MM.1S (cell line): ENCODE measurements at regions not wholly inside any gene's neighbourhood (a gene's known extent, or its start where the extent isn't known, plus 50 kb on each side); places are given as distances from the start of the nearest gene placed in this dataset.

ENCODE experiments used
- DNase-seq: peaks from one replicate; pipeline ENCODE4 v3.0.0-alpha.2; 2015
- H2AFZ ChIP-seq: fragments of 300-600 bp; sonication (generic); 2 replicates; pipeline ENCODE4 v1.6.0; 2016; ENCODE audit warnings: antibody characterized with exemption, low read length
- H3F3A ChIP-seq: fragments of 300-600 bp; sonication (generic); 2 replicates; pipeline ENCODE4 v1.6.1; 2016; ENCODE audit warnings: mild to moderate bottlenecking, antibody characterized with exemption, low read length, moderate library complexity, mixed read lengths; ENCODE audit not compliant: insufficient read depth
- H3K27ac ChIP-seq: fragments of 300-600 bp; sonication (generic); 2 replicates; pipeline ENCODE4 v1.5.1; 2016; ENCODE audit warnings: mild to moderate bottlenecking, low read length
- H3K27me3 ChIP-seq: fragments of 300-600 bp; sonication (generic); replicated peaks from 2 replicates; pipeline ENCODE4 v1.6.0; 2016; ENCODE audit warnings: low read length; ENCODE audit not compliant: insufficient read depth
- H3K36me3 ChIP-seq: fragments of 300-600 bp; sonication (generic); replicated peaks from 2 replicates; pipeline ENCODE4 v1.6.1; 2016; ENCODE audit warnings: mild to moderate bottlenecking, low read length, mixed read lengths; ENCODE audit not compliant: insufficient read depth
- H3K4me1 ChIP-seq: fragments of 300-600 bp; sonication (generic); 2 replicates; pipeline ENCODE4 v1.6.1; 2016; ENCODE audit warnings: low read length, mixed read lengths
- H3K4me2 ChIP-seq: fragments of 300-600 bp; sonication (generic); 2 replicates; pipeline ENCODE4 v1.6.0; 2016; ENCODE audit warnings: low read depth, low read length
- H3K4me3 ChIP-seq: fragments of 300-600 bp; sonication (generic); 2 replicates; pipeline ENCODE4 v1.5.1; 2016; ENCODE audit warnings: low read length, mixed read lengths
- H3K79me2 ChIP-seq: fragments of 300-600 bp; sonication (generic); 2 replicates; pipeline ENCODE4 v1.6.1; 2016; ENCODE audit warnings: mixed run types, low read length, mixed read lengths
- H3K9ac ChIP-seq: fragments of 300-600 bp; sonication (generic); 2 replicates; pipeline ENCODE4 v1.6.1; 2016; ENCODE audit warnings: low read length, mixed read lengths
- H3K9me2 ChIP-seq: fragments of 300-600 bp; sonication (generic); replicated peaks from 2 replicates; pipeline ENCODE4 v1.6.1; 2016; ENCODE audit warnings: mild to moderate bottlenecking, low read length, mixed read lengths; ENCODE audit not compliant: insufficient read depth
- H3K9me3 ChIP-seq: fragments of 300-600 bp; sonication (generic); replicated peaks from 2 replicates; pipeline ENCODE4 v1.6.1; 2016; ENCODE audit warnings: mild to moderate bottlenecking, low read length, mixed read lengths; ENCODE audit not compliant: insufficient read depth
- H4K20me1 ChIP-seq: fragments of 300-600 bp; sonication (generic); 2 replicates; pipeline ENCODE4 v1.6.1; 2016; ENCODE audit warnings: mild to moderate bottlenecking, low read length, moderate library complexity, mixed read lengths; ENCODE audit not compliant: insufficient read depth
- CTCF ChIP-seq: fragments of 300-600 bp; sonication (generic); IDR thresholded peaks from 2 replicates; pipeline ENCODE4 v1.5.1; 2016; ENCODE audit warnings: antibody characterized with exemption, low read length, mixed read lengths
- EZH2 ChIP-seq: fragments of 300-600 bp; sonication (generic); optimal IDR thresholded peaks from 2 replicates; pipeline ENCODE3; 2017; ENCODE audit warnings: low read depth, mild to moderate bottlenecking, antibody characterized with exemption, low read length, mixed read lengths
- EZH2phosphoT487 ChIP-seq: fragments of 300-600 bp; sonication (generic); IDR thresholded peaks from 2 replicates; pipeline ENCODE4 v1.6.1; 2018; ENCODE audit warnings: antibody characterized with exemption, low read length

- no peak overlapping the region for H2AFZ ChIP-seq
- no peak overlapping the region for H3K27ac ChIP-seq
Observed at GRCh38 chr13:48866249-48866648, 109.5 kb upstream of the FNDC3A start.

GRCh38 chr13:48873081-48873480 lies 102.6 kb upstream of the FNDC3A start:
- Histone ChIP-seq H2AFZ (no peak overlapping the region), H3K27ac (no peak overlapping the region), H3K9me2 (no peaks in the 10 kb centered on the region), H3K4me1 (no peaks in the 10 kb centered on the region), H3K27me3 (no peaks in the 10 kb centered on the region), H3K4me3 (no peak overlapping the region), H3K36me3 (no peaks in the 10 kb centered on the region), H3F3A (no peaks in the 10 kb centered on the region), H4K20me1 (no peaks in the 10 kb centered on the region), H3K79me2 (no peaks in the 10 kb centered on the region), H3K9ac (no peak overlapping the region), H3K9me3 (no peaks in the 10 kb centered on the region), H3K4me2 (no peak overlapping the region)
- no peak for DNase-seq
- TF ChIP-seq EZH2 (no peak), EZH2phosphoT487 (no peak), CTCF (no peak)

More at GRCh38 chr13:48866249-48866648, 109.5 kb upstream of the FNDC3A start:
- no peaks in the 10 kb centered on the region for H4K20me1 ChIP-seq
- no peaks in the 10 kb centered on the region for H3K36me3 ChIP-seq
- H3K9ac ChIP-seq, result no peak overlapping the region
- no peak overlapping the region for H3K4me2 ChIP-seq
- no peaks in the 10 kb centered on the region for H3K9me3 ChIP-seq
- DNase-seq, result no peak
- no peak for TF ChIP-seq EZH2
- no peak for TF ChIP-seq EZH2phosphoT487
- TF ChIP-seq CTCF, result no peak
- H3K9me2 ChIP-seq, result no peaks in the 10 kb centered on the region
- no peak overlapping the region for H3K4me3 ChIP-seq
- H3K27me3 ChIP-seq, result no peaks in the 10 kb centered on the region
- no peaks in the 10 kb centered on the region for H3F3A ChIP-seq
- no peaks in the 10 kb centered on the region for H3K79me2 ChIP-seq
- H3K4me1 ChIP-seq, result no peaks in the 10 kb centered on the region

- H2AFZ ChIP-seq, result no peak overlapping the region
- H3K27ac ChIP-seq, result no peak overlapping the region
- no peak overlapping the region for H3K4me2 ChIP-seq
- no peaks in the 10 kb centered on the region for H3K79me2 ChIP-seq
- DNase-seq, result no peak
- H3K9me2 ChIP-seq, result no peaks in the 10 kb centered on the region
- no peaks in the 10 kb centered on the region for H3K4me1 ChIP-seq
- no peaks in the 10 kb centered on the region for H3K9me3 ChIP-seq
- no peaks in the 10 kb centered on the region for H3K27me3 ChIP-seq
- TF ChIP-seq CTCF (no peak), EZH2 (no peak), EZH2phosphoT487 (no peak)
- no peaks in the 10 kb centered on the region for H3F3A ChIP-seq
- H3K36me3 ChIP-seq, result no peaks in the 10 kb centered on the region
- no peaks in the 10 kb centered on the region for H4K20me1 ChIP-seq
- no peak overlapping the region for H3K4me3 ChIP-seq
- no peak overlapping the region for H3K9ac ChIP-seq
Observed at GRCh38 chr13:48873587-48873986, 102.1 kb upstream of the FNDC3A start.
